AG09319 (cell line): ENCODE measurements at regions not wholly inside any gene's neighbourhood (a gene's known extent, or its start where the extent isn't known, plus 50 kb on each side); places are given as distances from the start of the nearest gene placed in this dataset.
A peak's percentile ranks its signal among the peaks of the same experiment; 100 is the strongest.

Experiments used
- DNase-seq: peaks from one replicate; pipeline ENCODE4 v3.0.0-alpha.2; 2010; ENCODE audit warnings: low read depth; ENCODE audit errors: extremely low read depth
- CTCF ChIP-seq: IDR thresholded peaks from 2 replicates; pipeline ENCODE4 v1.5.1; 2011; ENCODE audit warnings: low read depth, mild to moderate bottlenecking, inconsistent platforms, low read length, moderate library complexity

- no peak for DNase-seq
- TF ChIP-seq CTCF: no peak
These were observed 81.3 kb upstream of the BHLHE40 start for GRCh38 chr3:4897765-4898453.

GRCh38 chr3:4898454-4899313, 80.6 kb upstream of the BHLHE40 start:
- no peak for DNase-seq
- no peak for TF ChIP-seq CTCF

GRCh38 chr3:4899710-4900109, 79.5 kb upstream of the BHLHE40 start:
- no peak for DNase-seq
- TF ChIP-seq CTCF: no peak

GRCh38 chr3:4900298-4900697, 78.9 kb upstream of the BHLHE40 start:
- TF ChIP-seq CTCF: no peak
- DNase-seq: no peak

GRCh38 chr3:4904811-4905695, 74.2 kb upstream of the BHLHE40 start:
- DNase-seq: peak; percentile 16
- no peak for TF ChIP-seq CTCF

GRCh38 chr3:4906107-4906621, 73.1 kb upstream of the BHLHE40 start:
- no peak for TF ChIP-seq CTCF

More at GRCh38 chr3:4906107-4906621, 73.1 kb upstream of the BHLHE40 start:
- no peak for DNase-seq
